ENCODE measurements at regions not wholly inside any gene's neighbourhood (a gene's known extent, or its start where the extent isn't known, plus 50 kb on each side); places are given as distances from the start of the nearest gene placed in this dataset.

DNA sequence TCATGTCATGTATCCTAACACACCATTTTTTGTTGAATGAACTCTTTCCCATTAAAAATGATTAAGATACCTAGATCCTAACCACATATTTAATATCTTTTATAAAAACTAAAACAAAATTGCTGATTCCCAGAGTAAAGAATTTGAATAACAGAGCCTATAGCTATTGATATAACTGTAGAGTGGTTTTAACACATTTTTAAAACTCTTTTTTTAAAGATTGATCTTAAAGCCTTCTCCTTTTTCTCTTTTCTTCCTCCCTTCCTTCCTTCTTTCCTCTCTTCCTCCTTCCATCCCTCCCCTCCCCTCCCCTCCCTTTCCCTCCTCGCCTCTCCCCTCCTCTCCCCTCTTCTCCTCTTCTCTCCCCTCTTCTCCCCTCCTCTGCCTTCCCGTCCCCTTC lies 605.4 kb upstream of the FZD8 start:
- Mint-ChIP-seq H3K4me1 (ENCODE audit: low read depth, unreplicated experiment) (no peaks in the 10 kb centered on the region), H3K36me3 (ENCODE audit: low read depth, unreplicated experiment) (no peaks in the 10 kb centered on the region), H3K27me3 (ENCODE audit: low read depth, unreplicated experiment) (no peaks in the 10 kb centered on the region), H3K27ac (ENCODE audit: unreplicated experiment) (no peak overlapping the region), H3K4me3 (ENCODE audit: unreplicated experiment) (no peak overlapping the region), H3K9me3 (ENCODE audit: unreplicated experiment) (peaks cover 1% of the 10 kb centered on the region)
- no peak overlapping the region for H3K9ac ChIP-seq (ENCODE audit: low read length)
- FAIRE-seq = no peak
- no peaks in the 10 kb centered on the region for H3K27me3 ChIP-seq (ENCODE audit: insufficient read depth, low read length)
- DNase-seq (ENCODE audit: low read depth) = no peak
- no peaks in the 10 kb centered on the region for H3K4me1 ChIP-seq (ENCODE audit: insufficient read depth, low read length)
- no peaks in the 10 kb centered on the region for H3K36me3 ChIP-seq (ENCODE audit: insufficient read depth, low read length)
- H3K9me3 ChIP-seq (ENCODE audit: insufficient read depth, low read depth, low read length) = no peaks in the 10 kb centered on the region
- H3K4me2 ChIP-seq (ENCODE audit: low read length) = no peak overlapping the region
- TF ChIP-seq, protein P1, sequence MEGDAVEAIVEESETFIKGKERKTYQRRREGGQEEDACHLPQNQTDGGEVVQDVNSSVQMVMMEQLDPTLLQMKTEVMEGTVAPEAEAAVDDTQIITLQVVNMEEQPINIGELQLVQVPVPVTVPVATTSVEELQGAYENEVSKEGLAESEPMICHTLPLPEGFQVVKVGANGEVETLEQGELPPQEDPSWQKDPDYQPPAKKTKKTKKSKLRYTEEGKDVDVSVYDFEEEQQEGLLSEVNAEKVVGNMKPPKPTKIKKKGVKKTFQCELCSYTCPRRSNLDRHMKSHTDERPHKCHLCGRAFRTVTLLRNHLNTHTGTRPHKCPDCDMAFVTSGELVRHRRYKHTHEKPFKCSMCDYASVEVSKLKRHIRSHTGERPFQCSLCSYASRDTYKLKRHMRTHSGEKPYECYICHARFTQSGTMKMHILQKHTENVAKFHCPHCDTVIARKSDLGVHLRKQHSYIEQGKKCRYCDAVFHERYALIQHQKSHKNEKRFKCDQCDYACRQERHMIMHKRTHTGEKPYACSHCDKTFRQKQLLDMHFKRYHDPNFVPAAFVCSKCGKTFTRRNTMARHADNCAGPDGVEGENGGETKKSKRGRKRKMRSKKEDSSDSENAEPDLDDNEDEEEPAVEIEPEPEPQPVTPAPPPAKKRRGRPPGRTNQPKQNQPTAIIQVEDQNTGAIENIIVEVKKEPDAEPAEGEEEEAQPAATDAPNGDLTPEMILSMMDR (IDR thresholded peaks at IDR 0.05; ENCODE audit: insufficient read depth, low read depth, low read length) = no peak
- TF ChIP-seq EZH2 (IDR thresholded peaks at IDR 0.05; ENCODE audit: insufficient read depth, low read length) = no peak
- H3K27ac ChIP-seq (ENCODE audit: low read depth, low read length) = no peak overlapping the region
- H3K79me2 ChIP-seq (ENCODE audit: insufficient read depth, low read length) = no peaks in the 10 kb centered on the region
- H2AFZ ChIP-seq (ENCODE audit: low read depth, low read length) = no peak overlapping the region
- H4K20me1 ChIP-seq (ENCODE audit: insufficient read depth, low read length) = no peaks in the 10 kb centered on the region
- no peak overlapping the region for H3K4me3 ChIP-seq (ENCODE audit: insufficient read depth, low read depth, low read length)

DNA sequence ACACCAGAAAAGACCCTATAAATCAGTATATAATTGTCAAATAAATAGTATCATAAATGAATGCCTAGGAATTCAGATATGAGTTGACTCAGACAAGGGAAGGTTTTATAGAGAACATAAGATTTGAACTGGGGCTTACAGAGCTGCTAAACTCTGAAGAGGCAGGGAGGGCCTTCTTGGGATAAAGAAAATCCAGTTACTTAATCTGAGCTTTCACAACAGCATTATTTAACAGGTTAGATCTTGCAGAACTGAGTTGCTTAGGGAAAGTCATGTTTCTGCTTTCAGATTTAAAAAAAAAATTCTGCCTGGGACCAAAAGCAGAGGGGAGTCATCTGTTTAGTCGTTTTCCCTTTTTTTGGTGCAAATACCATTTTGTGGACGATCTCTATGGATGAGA lies 594.8 kb upstream of the FZD8 start:
- H3K4me2 ChIP-seq (ENCODE audit: low read length) = no peak overlapping the region
- Mint-ChIP-seq H3K36me3 (ENCODE audit: low read depth, unreplicated experiment) (no peaks in the 10 kb centered on the region), H3K9me3 (ENCODE audit: unreplicated experiment) (no peaks in the 10 kb centered on the region), H3K4me3 (ENCODE audit: unreplicated experiment) (no peak overlapping the region), H3K27me3 (ENCODE audit: low read depth, unreplicated experiment) (no peaks in the 10 kb centered on the region), H3K4me1 (ENCODE audit: low read depth, unreplicated experiment) (no peaks in the 10 kb centered on the region), H3K27ac (ENCODE audit: unreplicated experiment) (no peak overlapping the region)
- no peak for FAIRE-seq
- no peak overlapping the region for H2AFZ ChIP-seq (ENCODE audit: low read depth, low read length)
- H3K9me3 ChIP-seq (ENCODE audit: insufficient read depth, low read depth, low read length) = no peaks in the 10 kb centered on the region
- H3K4me3 ChIP-seq (ENCODE audit: insufficient read depth, low read depth, low read length) = no peak overlapping the region
- TF ChIP-seq, protein P1 (IDR thresholded peaks at IDR 0.05; ENCODE audit: insufficient read depth, low read depth, low read length) = no peak
- no peak for TF ChIP-seq EZH2 (IDR thresholded peaks at IDR 0.05; ENCODE audit: insufficient read depth, low read length)
- H3K27me3 ChIP-seq (ENCODE audit: insufficient read depth, low read length) = no peaks in the 10 kb centered on the region
- no peaks in the 10 kb centered on the region for H3K36me3 ChIP-seq (ENCODE audit: insufficient read depth, low read length)
- no peaks in the 10 kb centered on the region for H4K20me1 ChIP-seq (ENCODE audit: insufficient read depth, low read length)
- no peak for DNase-seq (ENCODE audit: low read depth)
- no peak overlapping the region for H3K9ac ChIP-seq (ENCODE audit: low read length)
- no peak overlapping the region for H3K27ac ChIP-seq (ENCODE audit: low read depth, low read length)
- no peaks in the 10 kb centered on the region for H3K4me1 ChIP-seq (ENCODE audit: insufficient read depth, low read length)
- no peaks in the 10 kb centered on the region for H3K79me2 ChIP-seq (ENCODE audit: insufficient read depth, low read length)

DNA sequence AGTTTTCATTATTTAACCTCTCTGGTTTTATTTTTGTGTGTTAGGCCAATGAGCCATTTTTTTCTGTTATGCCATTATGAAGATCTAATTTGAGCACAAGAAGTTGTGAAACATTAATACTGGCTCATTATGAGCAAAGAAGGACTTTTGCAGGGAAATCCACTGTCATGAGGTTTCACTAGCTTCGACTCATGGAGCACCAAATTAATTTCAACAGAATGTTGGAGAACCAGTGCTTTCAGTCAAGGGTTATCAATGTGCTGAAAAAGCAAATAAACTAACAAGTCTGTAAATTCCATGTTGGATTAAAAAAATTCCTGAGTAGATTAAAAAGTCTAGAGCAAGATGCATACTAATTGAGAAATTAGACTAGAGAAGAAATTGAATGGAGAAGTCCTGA lies 594.2 kb upstream of the FZD8 start:
- H3K9ac ChIP-seq (ENCODE audit: low read length) = no peak overlapping the region
- no peaks in the 10 kb centered on the region for H3K27me3 ChIP-seq (ENCODE audit: insufficient read depth, low read length)
- no peak overlapping the region for H3K4me3 Mint-ChIP-seq (ENCODE audit: unreplicated experiment)
- no peak overlapping the region for H2AFZ ChIP-seq (ENCODE audit: low read depth, low read length)
- H3K4me1 ChIP-seq (ENCODE audit: insufficient read depth, low read length) = no peaks in the 10 kb centered on the region
- FAIRE-seq (no peak), DNase-seq (ENCODE audit: low read depth) (no peak)
- no peaks in the 10 kb centered on the region for H3K4me1 Mint-ChIP-seq (ENCODE audit: low read depth, unreplicated experiment)
- no peaks in the 10 kb centered on the region for H4K20me1 ChIP-seq (ENCODE audit: insufficient read depth, low read length)
- H3K79me2 ChIP-seq (ENCODE audit: insufficient read depth, low read length) = no peaks in the 10 kb centered on the region
- H3K4me3 ChIP-seq (ENCODE audit: insufficient read depth, low read depth, low read length) = no peak overlapping the region
- no peaks in the 10 kb centered on the region for H3K36me3 ChIP-seq (ENCODE audit: insufficient read depth, low read length)
- H3K4me2 ChIP-seq (ENCODE audit: low read length) = no peak overlapping the region
- TF ChIP-seq EZH2 (IDR thresholded peaks at IDR 0.05; ENCODE audit: insufficient read depth, low read length) = no peak
- TF ChIP-seq, protein P1 (IDR thresholded peaks at IDR 0.05; ENCODE audit: insufficient read depth, low read depth, low read length) = no peak
- H3K27me3 Mint-ChIP-seq (ENCODE audit: low read depth, unreplicated experiment) = no peaks in the 10 kb centered on the region
- no peak overlapping the region for H3K27ac ChIP-seq (ENCODE audit: low read depth, low read length)
- no peak overlapping the region for H3K27ac Mint-ChIP-seq (ENCODE audit: unreplicated experiment)
- no peaks in the 10 kb centered on the region for H3K36me3 Mint-ChIP-seq (ENCODE audit: low read depth, unreplicated experiment)
- no peaks in the 10 kb centered on the region for H3K9me3 Mint-ChIP-seq (ENCODE audit: unreplicated experiment)
- H3K9me3 ChIP-seq (ENCODE audit: insufficient read depth, low read depth, low read length) = no peaks in the 10 kb centered on the region

Data from astrocyte (in vitro differentiated cells and primary cell).